ENCODE measurements at regions not wholly inside any gene's neighbourhood (a gene's known extent, or its start where the extent isn't known, plus 50 kb on each side); places are given as distances from the start of the nearest gene placed in this dataset.
A peak's percentile ranks its signal among the peaks of the same experiment; 100 is the strongest.
"Not testable (repeated sequence)": the region's sequence is repeated elsewhere in the genome, so short reads cannot be mapped to it uniquely, and the experiment has no call there.

GRCh38 chr18:71031296-71032191 lies 742.7 kb downstream of the SOCS6 start:
- not testable (repeated sequence) for DNase-seq

GRCh38 chr18:71030085-71030484 lies 741.2 kb downstream of the SOCS6 start:
- DNase-seq: not testable (repeated sequence)

GRCh38 chr18:71028285-71028762 lies 739.5 kb downstream of the SOCS6 start:
- DNase-seq: peak; percentile 15

GRCh38 chr18:71027531-71027930 lies 738.7 kb downstream of the SOCS6 start:
- no peak for DNase-seq

GRCh38 chr18:71025505-71026225 lies 736.8 kb downstream of the SOCS6 start:
- no peak for DNase-seq

- no peak for DNase-seq
Measured at GRCh38 chr18:71022389-71022788, 733.5 kb downstream of the SOCS6 start.

GRCh38 chr18:71021030-71021362 lies 732.2 kb downstream of the SOCS6 start:
- DNase-seq: no peak

GRCh38 chr18:71020342-71021029 lies 731.6 kb downstream of the SOCS6 start:
- DNase-seq: no peak

GRCh38 chr18:71018816-71019215 lies 730.0 kb downstream of the SOCS6 start:
- DNase-seq: no peak

- no peak for DNase-seq
Measured at GRCh38 chr18:71012789-71013188, 723.9 kb downstream of the SOCS6 start.

GRCh38 chr18:71011389-71011788 lies 722.5 kb downstream of the SOCS6 start:
- no peak for DNase-seq

- no peak for DNase-seq
Measured at GRCh38 chr18:71008257-71008656, 719.4 kb downstream of the SOCS6 start.

GRCh38 chr18:71001597-71001996 lies 712.8 kb downstream of the SOCS6 start:
- DNase-seq: no peak

- DNase-seq: no peak
Measured at GRCh38 chr18:70998490-70998889, 709.6 kb downstream of the SOCS6 start.

- DNase-seq: no peak
Measured at GRCh38 chr18:70994116-70994515, 705.3 kb downstream of the SOCS6 start.

GRCh38 chr18:70991577-70991976 lies 702.7 kb downstream of the SOCS6 start:
- DNase-seq: no peak

- no peak for DNase-seq
Measured at GRCh38 chr18:70985948-70986347, 697.1 kb downstream of the SOCS6 start.

- DNase-seq: no peak
Measured at GRCh38 chr18:70982292-70982691, 693.4 kb downstream of the SOCS6 start.

- no peak for DNase-seq
Measured at GRCh38 chr18:70981400-70982140, 692.7 kb downstream of the SOCS6 start.

GRCh38 chr18:70973626-70974025 lies 684.8 kb downstream of the SOCS6 start:
- no peak for DNase-seq

- no peak for DNase-seq
Measured at GRCh38 chr18:70966419-70966818, 677.6 kb downstream of the SOCS6 start.

- no peak for DNase-seq
Measured at GRCh38 chr18:70961939-70962338, 673.1 kb downstream of the SOCS6 start.

GRCh38 chr18:70956554-70956953 lies 667.7 kb downstream of the SOCS6 start:
- DNase-seq: no peak
